ENCODE measurements at regions not wholly inside any gene's neighbourhood (a gene's known extent, or its start where the extent isn't known, plus 50 kb on each side); places are given as distances from the start of the nearest gene placed in this dataset.

- TF ChIP-seq ZNF232 (CRISPR knock-in tag; IDR thresholded peaks at IDR 0.05) = no peak
- no peak for TF ChIP-seq NFXL1 (CRISPR knock-in tag; IDR thresholded peaks at IDR 0.05)
- TF ChIP-seq FOXA1 (IDR thresholded peaks at IDR 0.05; ENCODE audit: borderline replicate concordance) = no peak
- no peak for TF ChIP-seq RAD21 (CRISPR knock-in tag; conservative IDR thresholded peaks at IDR 0.05 in 1 of 2, IDR thresholded peaks at IDR 0.05 in 1 of 2)
- no peak for TF ChIP-seq CTCF (IDR thresholded peaks at IDR 0.05 in 2 of 3, conservative IDR thresholded peaks at IDR 0.05 in 1 of 3; ENCODE audit: insufficient read depth in 2 of 3, low read depth in 1 of 3, low read length in 3 of 3)
- TF ChIP-seq ELF4 (CRISPR knock-in tag; IDR thresholded peaks at IDR 0.05) = no peak
- TF ChIP-seq POLR2G (IDR thresholded peaks at IDR 0.05; ENCODE audit: low read depth, low read length) = no peak
- no peak for TF ChIP-seq IFI16 (CRISPR knock-in tag; IDR thresholded peaks at IDR 0.05)
- TF ChIP-seq, protein P1, sequence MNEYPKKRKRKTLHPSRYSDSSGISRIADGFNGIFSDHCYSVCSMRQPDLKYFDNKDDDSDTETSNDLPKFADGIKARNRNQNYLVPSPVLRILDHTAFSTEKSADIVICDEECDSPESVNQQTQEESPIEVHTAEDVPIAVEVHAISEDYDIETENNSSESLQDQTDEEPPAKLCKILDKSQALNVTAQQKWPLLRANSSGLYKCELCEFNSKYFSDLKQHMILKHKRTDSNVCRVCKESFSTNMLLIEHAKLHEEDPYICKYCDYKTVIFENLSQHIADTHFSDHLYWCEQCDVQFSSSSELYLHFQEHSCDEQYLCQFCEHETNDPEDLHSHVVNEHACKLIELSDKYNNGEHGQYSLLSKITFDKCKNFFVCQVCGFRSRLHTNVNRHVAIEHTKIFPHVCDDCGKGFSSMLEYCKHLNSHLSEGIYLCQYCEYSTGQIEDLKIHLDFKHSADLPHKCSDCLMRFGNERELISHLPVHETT (CRISPR knock-in tag; conservative IDR thresholded peaks at IDR 0.05 in 1 of 2, IDR thresholded peaks at IDR 0.05 in 1 of 2) = no peak
- no peak for TF ChIP-seq CHD4 (IDR thresholded peaks at IDR 0.05; ENCODE audit: insufficient read depth, insufficient replicate concordance, low read depth, low read length, poor library complexity, severe bottlenecking)
- no peak for TF ChIP-seq NCOA4 (IDR thresholded peaks at IDR 0.05; ENCODE audit: partially characterized antibody)
Measured at GRCh38 chr14:71411738-71412137, 504.5 kb downstream of the PCNX1 start.

All from K562 (cell line).